ENCODE measurements at regions not wholly inside any gene's neighbourhood (a gene's known extent, or its start where the extent isn't known, plus 50 kb on each side); places are given as distances from the start of the nearest gene placed in this dataset.

DNA sequence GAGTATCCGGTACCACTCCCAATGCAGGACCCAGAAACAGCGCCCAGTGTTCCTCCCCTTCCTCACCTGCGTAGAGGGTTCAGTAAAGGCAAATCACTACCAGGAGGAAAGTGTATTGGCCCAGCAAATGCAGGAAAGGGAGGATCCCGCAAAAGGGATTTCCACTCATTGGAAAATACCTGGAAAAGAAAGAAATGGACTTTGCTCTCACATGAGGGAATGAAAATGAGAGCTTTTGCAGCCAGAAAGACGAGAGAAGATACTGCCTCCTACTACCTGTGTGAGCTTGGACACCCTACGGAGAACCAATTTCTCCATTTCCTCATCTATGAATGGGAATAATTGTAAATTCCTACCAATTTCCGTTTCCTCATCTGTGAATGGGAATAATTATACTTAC, 184.1 kb upstream of the PPARGC1A start:
- Histone ChIP-seq H3K4me3 (no peak overlapping the region), H3K36me3 (no peaks in the 10 kb centered on the region), H3K9me3 (no peaks in the 10 kb centered on the region), H3K27ac (no peak overlapping the region), H3K4me1 (no peaks in the 10 kb centered on the region), H3K27me3 (no peaks in the 10 kb centered on the region)
- TF ChIP-seq EP300 (IDR thresholded peaks at IDR 0.05) (no peak), POLR2A (IDR thresholded peaks at IDR 0.05) (no peak), POLR2AphosphoS5 (IDR thresholded peaks at IDR 0.05) (no peak)
- TF ChIP-seq, protein P1, sequence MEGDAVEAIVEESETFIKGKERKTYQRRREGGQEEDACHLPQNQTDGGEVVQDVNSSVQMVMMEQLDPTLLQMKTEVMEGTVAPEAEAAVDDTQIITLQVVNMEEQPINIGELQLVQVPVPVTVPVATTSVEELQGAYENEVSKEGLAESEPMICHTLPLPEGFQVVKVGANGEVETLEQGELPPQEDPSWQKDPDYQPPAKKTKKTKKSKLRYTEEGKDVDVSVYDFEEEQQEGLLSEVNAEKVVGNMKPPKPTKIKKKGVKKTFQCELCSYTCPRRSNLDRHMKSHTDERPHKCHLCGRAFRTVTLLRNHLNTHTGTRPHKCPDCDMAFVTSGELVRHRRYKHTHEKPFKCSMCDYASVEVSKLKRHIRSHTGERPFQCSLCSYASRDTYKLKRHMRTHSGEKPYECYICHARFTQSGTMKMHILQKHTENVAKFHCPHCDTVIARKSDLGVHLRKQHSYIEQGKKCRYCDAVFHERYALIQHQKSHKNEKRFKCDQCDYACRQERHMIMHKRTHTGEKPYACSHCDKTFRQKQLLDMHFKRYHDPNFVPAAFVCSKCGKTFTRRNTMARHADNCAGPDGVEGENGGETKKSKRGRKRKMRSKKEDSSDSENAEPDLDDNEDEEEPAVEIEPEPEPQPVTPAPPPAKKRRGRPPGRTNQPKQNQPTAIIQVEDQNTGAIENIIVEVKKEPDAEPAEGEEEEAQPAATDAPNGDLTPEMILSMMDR (IDR thresholded peaks at IDR 0.05) = no peak
- 89% methylated on average over 7 of the region's 7 CpGs for WGBS
- no peak for DNase-seq (ENCODE audit: low spot score in 2 of 2)

DNA sequence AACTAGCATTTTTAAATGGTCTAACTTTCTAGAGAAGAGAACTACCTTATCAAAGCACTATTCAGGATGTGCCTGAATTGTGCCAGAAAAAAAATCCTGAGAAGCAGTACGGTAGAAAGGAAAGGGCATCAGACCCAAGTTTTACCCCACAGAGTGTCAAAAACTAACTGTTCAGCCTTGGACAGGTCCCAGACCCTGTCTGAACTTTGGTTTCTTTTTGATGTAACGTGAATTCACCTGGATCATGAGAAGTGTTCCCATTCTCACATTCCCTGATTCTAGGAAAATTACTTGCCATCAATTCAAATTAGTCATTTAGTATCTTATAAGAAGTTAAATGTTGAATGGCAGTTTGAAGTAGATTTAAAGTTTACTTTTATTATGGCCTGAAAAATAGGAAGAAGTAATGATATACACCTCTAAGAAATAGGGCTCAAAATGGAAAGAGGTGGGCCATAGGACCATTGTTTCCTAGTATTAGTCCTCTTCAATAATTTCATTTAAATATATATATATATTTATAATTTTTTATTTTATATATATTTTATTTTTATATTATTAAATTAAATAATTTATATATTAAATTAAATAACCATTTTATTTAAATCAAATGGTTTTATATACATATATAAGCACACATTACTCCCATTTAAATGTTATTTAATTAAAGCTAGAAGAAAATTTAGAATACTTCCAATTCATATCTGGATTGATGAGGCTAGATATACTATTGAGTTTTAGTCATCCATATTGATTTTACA, 181.9 kb upstream of the PPARGC1A start:
- Histone ChIP-seq H3K9me3 (no peaks in the 10 kb centered on the region), H3K4me1 (no peaks in the 10 kb centered on the region), H3K27ac (no peak overlapping the region), H3K27me3 (no peaks in the 10 kb centered on the region), H3K4me3 (no peak overlapping the region), H3K36me3 (no peaks in the 10 kb centered on the region)
- 83% methylated on average over 2 of the region's 2 CpGs for WGBS
- no peak for TF ChIP-seq EP300 (IDR thresholded peaks at IDR 0.05)
- TF ChIP-seq, protein P1 (IDR thresholded peaks at IDR 0.05) = no peak
- TF ChIP-seq POLR2AphosphoS5 (IDR thresholded peaks at IDR 0.05) = no peak
- no peak for TF ChIP-seq POLR2A (IDR thresholded peaks at IDR 0.05)
- DNase-seq (ENCODE audit: low spot score in 2 of 2) = no peak

DNA sequence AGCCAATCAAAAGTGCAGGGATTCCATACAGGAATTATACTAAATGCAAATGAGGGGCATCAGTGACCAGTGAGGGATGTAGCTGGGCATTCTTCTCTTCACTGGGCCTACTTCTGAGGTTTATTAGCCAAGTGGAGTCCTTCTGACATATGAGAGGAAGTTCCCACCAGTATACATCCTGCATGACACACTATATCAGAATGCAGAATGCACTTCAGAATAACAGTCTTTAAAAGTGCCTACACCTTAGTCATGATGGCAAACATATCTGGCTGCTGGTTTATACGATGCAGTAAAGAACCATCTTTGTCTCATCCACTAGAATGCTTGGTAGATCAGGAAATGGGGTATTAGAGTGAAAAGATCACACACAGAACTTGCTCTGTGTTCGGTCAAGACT, 180.3 kb upstream of the PPARGC1A start:
- no peaks in the 10 kb centered on the region for H3K9me3 ChIP-seq
- 84% methylated on average over 2 of the region's 2 CpGs for WGBS
- no peak for DNase-seq (ENCODE audit: low spot score in 2 of 2)
- H3K27ac ChIP-seq = no peak overlapping the region
- no peaks in the 10 kb centered on the region for H3K4me1 ChIP-seq
- TF ChIP-seq EP300 (IDR thresholded peaks at IDR 0.05) = no peak
- TF ChIP-seq POLR2A (IDR thresholded peaks at IDR 0.05) = no peak
- no peak for TF ChIP-seq POLR2AphosphoS5 (IDR thresholded peaks at IDR 0.05)
- TF ChIP-seq, protein P1 (IDR thresholded peaks at IDR 0.05) = no peak
- no peak overlapping the region for H3K4me3 ChIP-seq
- H3K36me3 ChIP-seq = no peaks in the 10 kb centered on the region
- H3K27me3 ChIP-seq = no peaks in the 10 kb centered on the region

DNA sequence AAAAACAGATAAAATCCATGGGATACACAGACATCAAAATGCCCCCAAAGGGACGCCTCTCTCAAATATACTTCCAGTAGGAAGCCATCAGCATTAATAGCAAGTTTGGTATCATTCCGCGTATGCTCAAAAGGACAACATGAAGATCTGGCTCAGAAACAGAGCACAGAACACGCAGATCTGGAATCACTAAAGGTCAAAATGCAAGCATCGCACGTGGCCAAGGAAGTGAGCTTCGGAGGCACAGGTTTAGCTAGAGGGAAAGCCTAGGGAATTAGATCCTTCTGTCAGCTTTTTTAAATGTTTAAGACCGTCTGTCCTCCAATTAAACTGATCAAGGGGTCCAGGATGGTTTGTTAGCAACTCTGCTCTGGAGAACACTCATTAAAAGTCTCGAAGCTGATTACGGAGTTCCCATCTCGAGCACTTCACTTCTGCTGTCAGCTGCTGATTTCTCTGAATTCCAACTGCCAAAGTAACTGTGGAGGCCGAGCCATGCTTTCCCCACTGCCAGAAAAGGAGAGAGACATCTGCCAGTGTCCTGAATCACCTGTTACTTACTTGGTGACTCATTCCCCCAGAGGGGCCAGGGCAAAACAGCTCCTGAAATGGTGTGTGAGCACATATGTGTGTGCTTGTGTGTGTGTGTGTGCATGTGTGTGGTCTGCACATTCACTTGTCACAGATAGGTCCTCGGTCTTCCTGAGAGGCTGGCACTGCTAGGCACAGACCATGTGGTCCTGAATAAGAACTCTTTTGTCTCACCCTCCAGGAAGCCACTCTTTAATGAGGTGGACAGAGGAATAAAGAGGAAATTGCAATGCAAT, 177.7 kb upstream of the PPARGC1A start:
- TF ChIP-seq POLR2AphosphoS5 (IDR thresholded peaks at IDR 0.05) = no peak
- no peak for TF ChIP-seq POLR2A (IDR thresholded peaks at IDR 0.05)
- TF ChIP-seq EP300 (IDR thresholded peaks at IDR 0.05) = no peak
- TF ChIP-seq, protein P1 (IDR thresholded peaks at IDR 0.05) = no peak
- Histone ChIP-seq H3K27me3 (no peaks in the 10 kb centered on the region), H3K9me3 (no peaks in the 10 kb centered on the region), H3K4me3 (no peak overlapping the region), H3K4me1 (no peaks in the 10 kb centered on the region), H3K36me3 (no peaks in the 10 kb centered on the region), H3K27ac (no peak overlapping the region)
- 70% methylated on average over 13 of the region's 13 CpGs for WGBS
- DNase-seq (ENCODE audit: low spot score in 2 of 2) = no peak

DNA sequence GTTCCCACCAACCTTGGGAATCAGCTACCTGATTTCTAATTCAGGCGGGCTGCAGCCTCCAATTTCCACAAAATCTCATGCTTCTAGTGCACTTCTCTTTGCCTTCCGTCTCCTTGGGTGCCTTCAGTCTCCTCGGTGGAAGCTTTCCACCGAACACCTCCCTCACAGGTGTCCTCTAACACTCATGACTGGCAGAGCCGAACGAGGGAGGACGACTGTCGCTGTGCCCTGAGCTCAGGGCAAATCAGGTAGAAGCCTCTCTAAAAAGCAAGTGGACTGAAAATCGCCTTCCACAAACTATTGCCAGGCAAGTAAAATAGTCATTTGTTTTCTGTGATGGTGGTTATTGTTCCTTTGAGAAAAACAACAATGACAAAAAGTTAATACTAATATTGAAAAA, 176.1 kb upstream of the PPARGC1A start:
- 80% methylated on average over 9 of the region's 9 CpGs for WGBS
- Histone ChIP-seq H3K4me3 (no peak overlapping the region), H3K9me3 (no peaks in the 10 kb centered on the region), H3K27me3 (no peaks in the 10 kb centered on the region), H3K36me3 (no peaks in the 10 kb centered on the region), H3K4me1 (no peaks in the 10 kb centered on the region), H3K27ac (no peak overlapping the region)
- no peak for DNase-seq (ENCODE audit: low spot score in 2 of 2)
- TF ChIP-seq POLR2AphosphoS5 (IDR thresholded peaks at IDR 0.05) = no peak
- TF ChIP-seq POLR2A (IDR thresholded peaks at IDR 0.05) = no peak
- no peak for TF ChIP-seq EP300 (IDR thresholded peaks at IDR 0.05)
- TF ChIP-seq, protein P1 (IDR thresholded peaks at IDR 0.05) = no peak

Measured in suprapubic skin (tissue), 4 donors.